H4 (cell line): ENCODE measurements at regions not wholly inside any gene's neighbourhood (a gene's known extent, or its start where the extent isn't known, plus 50 kb on each side); places are given as distances from the start of the nearest gene placed in this dataset.

Experiments
- DNase-seq: peaks from one replicate; pipeline ENCODE4 v3.0.0-alpha.2; 2015; ENCODE audit warnings: low spot score

DNA sequence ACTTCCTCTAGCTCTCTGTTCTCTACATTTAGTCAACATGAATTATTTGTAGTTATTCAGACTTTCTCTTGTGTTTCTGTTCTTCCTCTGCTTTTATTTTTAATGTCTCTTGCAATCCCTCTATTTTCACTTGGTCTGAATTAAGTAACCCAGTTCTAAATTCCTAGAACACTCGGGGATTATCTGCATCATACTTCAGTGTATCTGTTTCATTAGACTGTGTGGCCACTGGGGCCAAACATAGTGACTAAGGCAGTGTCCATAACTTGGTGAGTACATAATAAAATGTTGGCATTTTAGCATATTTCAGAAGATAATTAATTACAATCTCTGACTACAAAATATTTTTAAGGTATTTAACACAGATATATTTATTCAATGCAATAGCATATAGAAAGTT, 1087.2 kb upstream of the B3GALT2 start:
- no peak for DNase-seq

DNA sequence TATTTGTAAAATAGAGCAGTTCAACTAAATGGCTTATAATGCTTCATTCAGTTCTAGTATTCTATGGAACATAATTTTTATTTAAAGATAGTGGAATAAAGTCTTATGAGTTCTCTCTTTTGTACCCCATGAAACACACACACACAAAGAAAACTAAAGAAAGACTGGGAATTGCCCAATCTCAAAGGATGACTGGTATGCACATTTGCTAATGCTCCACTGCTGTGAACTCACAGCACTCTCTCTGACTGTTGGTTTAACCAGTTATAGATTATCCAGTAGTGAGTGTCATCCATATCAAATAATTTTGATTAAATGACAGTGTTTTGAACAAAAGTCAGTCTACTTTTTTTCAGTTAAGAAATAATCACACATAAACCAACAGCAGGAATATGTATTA, 1082.4 kb upstream of the B3GALT2 start:
- DNase-seq, result no peak

DNA sequence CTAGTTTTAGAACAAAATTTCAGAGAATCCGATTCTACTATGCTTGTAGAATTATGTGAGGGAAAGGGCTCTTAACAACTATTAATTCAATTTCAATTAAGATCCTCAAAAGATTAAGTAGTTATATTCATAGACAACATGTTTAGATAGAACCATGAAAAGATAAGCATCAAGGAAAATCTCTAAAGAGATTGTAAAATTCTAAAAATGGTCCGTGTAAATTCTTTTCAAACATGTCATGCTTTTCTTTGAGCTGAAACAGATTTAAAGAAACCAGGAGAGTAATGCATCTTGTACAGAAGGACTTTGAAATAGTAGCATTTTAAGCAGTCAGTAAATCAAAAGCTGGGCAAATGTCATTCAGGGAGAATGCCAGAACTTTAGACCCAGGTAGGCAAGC, 1080.6 kb upstream of the B3GALT2 start:
- no peak for DNase-seq

DNA sequence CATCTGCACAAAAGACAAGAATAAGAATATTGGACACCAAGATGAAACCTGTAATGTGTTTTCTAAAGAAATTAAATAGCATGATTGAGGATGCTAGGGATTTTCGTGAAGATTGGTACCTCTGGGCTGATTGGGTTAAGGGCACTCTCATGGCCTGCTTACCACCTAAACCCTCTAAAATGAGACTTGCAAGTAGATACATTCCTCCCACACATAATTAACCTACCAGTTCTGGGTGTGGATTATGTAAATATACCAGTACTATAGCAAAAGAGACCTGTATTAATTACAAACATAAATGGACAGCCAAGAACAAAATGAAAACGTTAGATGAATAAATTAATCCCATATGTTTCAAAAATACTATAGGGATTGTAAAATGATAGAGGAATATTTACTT, 1069.6 kb upstream of the B3GALT2 start:
- DNase-seq, result no peak

DNA sequence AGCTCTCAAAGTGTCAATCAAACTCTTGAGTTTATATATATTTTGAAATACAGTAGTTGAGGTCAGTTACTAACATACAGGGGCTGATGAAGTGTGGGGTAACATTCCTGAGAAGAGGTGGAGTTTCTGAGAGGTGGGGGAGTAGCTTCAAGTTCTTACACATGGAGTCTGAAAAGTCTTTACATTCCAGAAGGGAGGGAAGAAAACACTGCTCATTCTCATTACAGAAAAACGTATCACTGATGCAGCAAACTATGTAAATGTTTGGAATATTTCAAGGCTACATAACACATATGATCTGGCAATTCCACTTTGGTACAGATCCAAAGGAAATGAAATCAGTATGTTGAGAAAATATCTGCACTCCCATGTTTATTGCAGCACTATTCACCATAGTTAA, 1065.8 kb upstream of the B3GALT2 start:
- DNase-seq, result no peak

DNA sequence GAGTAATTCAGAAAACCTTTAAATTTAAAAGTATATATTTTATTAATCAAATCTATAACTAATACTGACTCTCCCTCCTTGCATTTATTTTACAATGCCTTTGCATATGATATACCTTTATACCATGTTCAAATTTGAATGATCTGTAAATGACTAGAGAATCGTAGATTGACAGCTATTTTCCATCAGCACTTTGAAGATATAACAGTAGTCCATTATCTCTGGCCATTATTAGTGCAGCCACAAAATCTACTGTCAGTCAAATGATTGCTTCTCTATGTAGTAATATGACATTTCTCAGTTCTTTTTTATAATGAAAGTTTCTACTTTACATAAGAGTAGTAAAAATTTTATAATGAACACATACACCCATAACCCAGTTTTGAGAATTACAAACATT, 1054.8 kb upstream of the B3GALT2 start:
- DNase-seq, result no peak

DNA sequence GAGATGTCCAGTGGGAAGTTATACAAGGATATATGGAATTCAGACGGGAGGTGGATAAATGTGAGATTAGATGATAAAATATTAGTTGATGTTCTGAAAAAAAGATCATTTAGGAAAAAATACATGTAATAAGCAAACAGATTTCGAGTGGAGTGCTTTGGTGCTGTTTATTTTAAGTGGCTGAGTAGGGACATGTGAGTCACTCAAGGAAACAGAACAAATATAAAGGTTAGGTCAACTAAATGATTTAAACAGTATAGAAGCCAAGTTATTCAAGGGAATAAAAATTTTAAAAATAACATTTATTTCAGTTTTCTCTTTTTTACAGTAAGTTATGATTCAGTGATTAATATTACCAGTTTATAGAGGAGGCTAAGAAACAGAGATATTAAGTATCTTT, 1046.7 kb upstream of the B3GALT2 start:
- no peak for DNase-seq

DNA sequence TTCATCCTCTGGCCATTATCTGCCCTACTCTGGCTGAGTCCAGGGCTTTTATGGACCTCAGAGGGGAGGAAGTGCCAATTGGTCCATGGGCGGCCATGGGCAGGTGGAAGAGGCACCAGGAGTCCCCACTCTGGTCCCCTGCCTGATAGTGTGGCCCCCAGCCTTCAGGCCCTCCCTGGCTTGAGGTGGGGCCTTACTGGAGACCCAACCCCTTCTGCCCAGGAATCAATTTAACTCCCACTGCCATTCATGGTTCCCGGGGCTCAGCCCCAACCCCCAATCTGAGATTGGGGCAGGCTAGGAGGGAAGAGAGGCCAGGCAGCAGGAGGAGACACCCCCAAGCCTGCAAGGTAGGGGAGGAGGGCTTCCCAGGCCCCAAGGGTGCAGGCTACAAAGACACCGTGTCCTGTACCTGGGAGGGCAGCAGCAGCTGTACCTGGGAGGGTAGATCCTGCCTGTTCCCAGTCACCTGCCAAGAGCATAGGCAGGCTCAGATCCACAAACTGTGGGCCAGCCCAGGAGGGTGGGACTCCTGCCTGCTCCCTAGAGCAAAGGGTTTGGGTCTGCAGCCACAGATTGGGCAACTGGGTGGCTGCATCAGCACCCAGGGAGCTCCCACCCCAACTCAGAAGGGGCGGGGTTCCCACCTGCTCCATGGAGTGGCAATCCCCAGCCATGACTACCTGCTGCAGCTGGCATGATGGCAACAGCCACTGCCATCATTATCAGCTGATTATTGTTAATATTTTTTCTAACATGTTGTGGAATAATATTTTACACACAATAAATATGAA, 1044.1 kb upstream of the B3GALT2 start:
- DNase-seq, result no peak

DNA sequence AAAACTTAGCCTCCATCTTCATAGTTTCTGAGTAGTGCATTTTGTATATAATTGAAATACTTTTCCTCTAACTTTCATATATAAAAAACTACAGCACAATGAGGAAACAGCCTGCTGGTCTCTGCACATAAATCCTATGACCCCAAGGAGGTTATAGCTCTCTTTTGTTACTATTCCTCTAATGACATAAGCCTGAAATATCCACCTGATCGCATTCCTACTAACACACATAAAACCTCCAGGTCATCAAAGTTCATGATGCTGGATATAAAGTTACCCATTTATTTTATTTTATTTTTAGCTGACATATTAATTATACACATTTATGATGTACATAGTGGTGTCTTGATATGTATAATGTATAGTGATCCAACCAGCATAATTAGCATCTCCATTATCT, 1042.0 kb upstream of the B3GALT2 start:
- DNase-seq, result no peak

DNA sequence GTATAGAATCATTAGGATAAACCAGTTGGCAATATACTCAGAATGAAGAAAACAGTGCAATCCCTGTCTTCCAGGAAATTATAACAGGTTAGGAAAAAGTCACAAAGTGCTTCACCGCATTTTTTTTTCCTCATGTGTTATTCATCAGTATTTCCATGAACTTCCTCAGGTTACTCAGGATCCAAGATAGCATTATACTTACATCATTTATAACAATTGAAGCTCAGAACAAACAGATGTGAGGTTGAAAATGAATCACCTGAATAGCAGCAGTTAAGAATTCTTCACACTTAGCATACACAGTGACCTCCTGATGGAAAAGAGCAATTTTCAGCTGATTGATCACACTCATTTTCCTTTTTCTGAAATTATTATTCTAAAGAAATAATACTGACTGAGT, 1040.7 kb upstream of the B3GALT2 start:
- no peak for DNase-seq

DNA sequence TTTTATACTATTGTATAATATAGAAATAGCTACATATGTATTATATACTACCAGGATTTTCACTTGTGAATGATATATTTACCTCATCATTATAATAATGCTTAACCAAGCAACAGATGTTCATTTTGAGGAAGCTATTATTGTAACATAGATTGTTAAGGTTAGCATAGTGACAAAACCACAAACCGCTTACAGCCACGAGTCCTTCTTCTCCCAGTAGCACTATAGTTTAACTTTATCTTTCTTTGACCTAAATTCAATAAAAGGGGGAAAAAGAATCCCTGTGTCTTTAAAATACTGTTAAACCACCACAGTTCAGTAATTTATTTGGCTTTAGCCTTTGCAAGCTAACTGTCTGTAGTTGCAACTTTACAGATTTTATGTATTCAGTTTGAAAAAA, 1039.4 kb upstream of the B3GALT2 start:
- DNase-seq, result no peak

DNA sequence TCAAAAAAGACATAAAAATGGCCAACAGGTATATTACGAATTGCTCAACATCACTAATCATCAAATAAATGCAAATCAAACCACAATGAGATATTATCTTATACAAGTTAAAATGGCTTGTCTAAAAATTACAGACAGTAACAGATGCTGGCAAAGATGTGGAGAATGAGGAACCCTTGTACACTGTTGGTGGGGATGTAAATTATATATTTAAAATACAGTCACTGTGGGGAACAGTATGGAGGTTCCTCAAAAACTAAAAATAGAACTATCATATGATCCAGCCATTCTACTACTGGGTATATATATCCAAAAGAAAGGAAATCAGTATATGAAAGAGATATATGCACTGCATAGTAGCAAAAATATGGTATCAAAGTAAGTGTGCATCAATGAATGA, 1037.2 kb upstream of the B3GALT2 start:
- DNase-seq, result no peak

DNA sequence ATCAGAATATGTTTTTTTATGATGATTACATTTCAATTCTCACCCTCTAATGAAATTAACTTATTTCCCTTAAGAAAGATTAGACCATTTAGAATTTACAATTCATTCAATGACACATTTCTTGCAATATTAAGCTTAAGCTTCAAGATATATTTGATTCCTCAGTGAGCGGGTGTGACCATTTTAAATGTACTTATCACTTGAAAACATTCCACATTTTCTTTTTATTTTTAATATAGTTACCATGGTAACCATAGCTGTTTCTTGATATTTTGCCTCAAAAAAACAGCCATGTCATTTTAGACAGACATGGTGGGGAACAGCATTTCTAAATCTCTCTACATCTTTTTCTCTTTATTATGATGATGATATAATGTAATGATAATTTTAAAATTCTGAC, 1029.0 kb upstream of the B3GALT2 start:
- DNase-seq, result no peak

DNA sequence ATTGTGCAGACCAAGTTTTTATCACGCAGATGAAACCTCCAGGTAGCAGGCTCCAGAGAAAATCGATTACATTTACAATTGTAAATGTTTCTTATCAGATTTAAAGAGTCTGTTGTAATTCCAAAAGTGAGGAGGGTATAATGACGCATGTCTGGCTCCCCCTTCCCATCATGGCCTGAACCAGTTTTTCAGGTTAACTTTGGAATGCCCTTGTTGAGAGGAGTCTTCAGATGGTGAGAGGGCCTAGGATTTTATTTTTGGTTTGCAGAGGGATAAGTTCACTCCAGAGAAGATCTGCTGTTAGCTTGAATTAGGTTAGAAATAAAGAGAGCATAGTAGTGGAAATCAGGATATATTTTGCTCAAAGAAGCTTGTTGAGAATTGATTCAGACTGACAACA, 1028.3 kb upstream of the B3GALT2 start:
- no peak for DNase-seq

DNA sequence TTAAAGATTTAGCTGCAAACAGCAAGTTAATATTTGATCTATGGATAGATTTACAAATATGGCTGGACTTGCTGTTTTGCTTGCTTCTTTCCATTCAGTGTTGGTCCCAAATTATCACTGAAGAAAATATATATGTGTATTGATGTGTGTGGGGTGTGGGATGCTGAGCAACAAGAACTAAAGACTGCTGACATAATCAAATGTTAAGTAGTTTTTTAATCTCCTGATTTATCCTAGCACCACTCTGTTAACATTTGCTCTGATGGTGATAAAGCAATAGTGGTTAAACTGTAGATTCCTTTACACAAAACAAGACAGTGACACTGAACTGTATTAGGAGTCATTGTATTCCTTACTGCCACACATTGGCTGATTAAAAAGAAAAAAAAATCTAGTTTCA, 1023.5 kb upstream of the B3GALT2 start:
- DNase-seq, result no peak

DNA sequence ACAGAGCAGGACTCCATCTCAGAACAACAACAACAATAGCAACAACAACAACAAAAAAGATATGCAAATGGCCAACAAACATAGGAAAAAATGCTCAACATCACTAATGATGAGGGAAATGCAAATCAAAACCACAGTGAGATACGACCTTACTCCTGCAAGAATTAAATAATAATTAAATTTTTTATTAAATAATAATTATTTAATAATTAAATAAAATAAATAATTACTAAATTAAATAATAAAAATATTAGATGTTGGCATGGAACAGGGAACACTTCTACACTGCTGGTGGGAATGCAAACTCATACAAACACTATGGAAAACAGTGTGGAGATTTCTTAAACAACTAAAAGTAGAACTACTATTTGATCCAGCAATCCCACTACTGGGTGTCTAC, 1022.3 kb upstream of the B3GALT2 start:
- DNase-seq, result no peak

DNA sequence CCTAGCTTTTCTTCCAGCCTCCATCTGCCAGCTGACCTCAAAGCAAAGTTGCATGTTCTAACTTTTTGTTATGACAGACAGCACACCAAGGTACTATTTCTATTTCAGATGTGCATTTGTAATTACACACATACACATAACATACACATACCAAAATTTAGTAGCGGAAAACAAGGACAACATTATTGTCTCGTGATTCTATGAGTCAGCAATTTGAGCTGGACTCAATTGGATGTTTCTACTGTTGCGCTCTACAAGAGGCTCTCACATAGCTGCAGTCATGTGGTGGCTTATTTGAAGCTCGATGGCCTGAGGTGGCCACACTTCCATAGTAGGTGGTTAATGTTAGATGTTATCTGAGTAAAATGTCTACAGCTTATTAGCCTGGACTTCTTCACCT, 1010.1 kb upstream of the B3GALT2 start:
- DNase-seq, result no peak

DNA sequence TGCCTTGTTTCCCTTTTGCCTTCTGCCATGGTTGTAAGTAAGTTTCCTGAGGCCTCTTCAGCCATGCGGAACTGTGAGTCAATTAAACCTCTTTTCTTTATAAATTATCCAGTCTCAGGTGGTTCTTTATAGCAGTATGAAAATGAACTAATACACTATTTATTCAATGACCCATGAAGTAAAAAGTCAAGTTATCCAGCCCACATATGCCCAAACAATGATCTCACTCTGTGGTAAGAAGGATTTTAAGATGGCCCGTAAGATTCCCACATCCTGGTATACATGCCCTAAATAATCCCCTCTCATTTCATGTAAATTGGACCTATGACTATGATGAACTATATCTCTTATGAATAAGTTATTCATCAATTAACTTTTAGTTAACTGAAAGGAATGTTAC, 1008.3 kb upstream of the B3GALT2 start:
- DNase-seq, result peak; percentile 28

DNA sequence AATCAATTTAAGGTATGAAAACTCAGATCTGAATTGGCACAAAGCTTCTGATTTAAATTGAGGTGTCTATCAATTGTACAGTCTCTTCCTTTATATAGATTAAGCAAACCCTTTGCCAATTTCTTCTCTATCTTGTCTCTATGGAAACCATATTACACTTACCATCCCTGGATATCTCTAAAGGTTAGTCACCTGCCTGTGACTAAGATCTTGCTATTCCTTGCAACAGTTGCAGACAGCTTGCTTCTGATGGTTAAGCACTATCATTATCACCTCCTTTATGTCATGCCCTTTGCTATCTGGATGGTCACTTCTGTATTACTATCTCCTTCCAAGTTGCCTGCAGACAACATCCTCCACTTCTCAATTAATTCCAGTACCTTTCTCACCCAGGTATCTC, 998.6 kb upstream of the B3GALT2 start:
- DNase-seq, result no peak

DNA sequence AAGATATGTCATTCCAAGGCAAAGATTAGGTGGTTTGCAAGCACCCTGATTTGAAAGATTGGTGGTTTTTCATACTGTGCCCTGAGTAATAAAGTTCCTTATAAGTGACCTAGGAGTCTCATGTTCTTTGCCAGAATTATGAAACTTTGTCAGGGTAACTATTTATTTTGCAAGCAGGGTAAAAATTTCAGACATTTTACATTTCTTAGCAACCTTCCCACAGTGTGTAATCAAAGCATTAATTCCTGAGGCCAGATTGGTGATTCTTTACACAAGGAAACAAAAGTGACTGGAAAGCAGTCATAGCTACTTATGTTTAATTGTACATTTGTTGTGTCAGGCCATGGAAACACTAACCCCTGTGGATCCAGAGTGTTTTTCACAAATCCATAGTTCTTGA, 998.0 kb upstream of the B3GALT2 start:
- DNase-seq, result no peak

DNA sequence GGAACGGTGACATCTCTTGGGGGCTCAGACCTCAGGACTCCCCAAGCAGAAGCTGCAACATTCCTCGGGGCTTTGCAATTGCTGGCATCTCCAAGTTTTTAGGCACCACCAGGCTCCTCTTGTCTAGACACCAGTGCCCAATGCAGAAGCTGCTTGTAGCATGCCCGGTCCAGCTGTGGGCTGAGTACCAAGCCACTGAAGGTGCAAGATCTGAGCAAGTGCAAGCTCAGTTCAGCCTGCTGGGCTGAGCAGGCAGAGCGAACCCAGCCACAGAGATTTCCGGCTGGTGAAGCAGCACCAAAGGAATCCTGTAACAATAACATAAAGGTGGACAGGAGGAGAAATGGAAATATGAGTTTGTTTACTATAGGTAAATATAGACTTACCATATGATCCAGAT, 995.4 kb upstream of the B3GALT2 start:
- DNase-seq, result no peak

DNA sequence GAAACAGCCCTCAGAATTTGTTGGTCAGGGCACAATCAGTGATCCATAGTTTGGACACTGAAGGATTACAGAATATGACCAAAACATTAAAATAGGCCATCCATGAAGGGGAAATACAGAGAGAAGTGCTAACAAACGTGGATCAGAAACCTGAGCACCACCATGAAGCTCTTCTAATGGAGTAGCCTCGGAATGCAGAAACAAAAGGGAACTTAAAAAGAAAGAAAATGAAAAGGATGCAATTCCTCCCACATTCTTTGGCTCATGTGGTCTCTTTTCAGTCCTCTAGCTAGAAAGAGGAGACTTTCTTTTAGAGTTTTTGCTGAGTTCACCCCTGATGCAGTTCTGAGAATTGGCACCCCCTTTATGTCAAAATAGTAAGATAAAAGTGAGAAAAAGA, 989.8 kb upstream of the B3GALT2 start:
- no peak for DNase-seq

DNA sequence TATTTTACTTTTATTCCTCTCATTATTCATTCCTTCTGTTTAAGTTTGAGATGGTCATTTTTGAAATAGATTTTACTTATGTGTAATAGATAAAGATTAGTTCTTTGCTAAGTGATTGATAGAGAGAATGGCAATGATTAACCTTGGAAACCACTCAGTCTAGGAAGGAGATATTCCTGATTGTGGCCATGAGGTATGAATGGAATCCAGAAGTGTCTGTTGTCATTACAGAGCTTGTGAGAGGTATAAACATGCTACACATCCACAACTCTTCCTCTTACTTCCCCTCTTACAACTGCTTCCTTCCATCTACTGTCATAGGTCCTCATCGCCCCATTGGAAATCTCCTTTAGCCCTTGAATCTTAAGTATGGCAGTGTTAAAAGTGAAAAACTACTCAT, 988.8 kb upstream of the B3GALT2 start:
- no peak for DNase-seq

DNA sequence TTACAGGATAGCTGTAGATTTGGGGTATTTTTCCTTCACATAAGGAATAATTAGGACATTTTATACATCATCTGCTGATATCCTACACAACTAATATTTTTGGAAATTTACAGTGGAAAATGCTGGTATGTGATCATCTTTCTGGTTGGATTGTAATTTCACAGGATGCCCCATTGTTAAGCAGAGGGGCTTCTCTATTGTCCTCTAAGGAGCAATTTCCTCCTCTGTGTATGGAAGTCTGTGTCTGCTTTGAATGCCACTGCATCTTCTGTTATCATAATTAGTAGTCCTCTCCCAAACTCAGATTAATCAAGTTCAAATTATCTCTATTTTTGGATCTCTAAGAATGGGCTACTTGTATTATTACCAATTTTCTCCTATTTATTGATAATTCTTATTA, 988.1 kb upstream of the B3GALT2 start:
- no peak for DNase-seq
